22Rv1 (cell line): ENCODE measurements at regions not wholly inside any gene's neighbourhood (a gene's known extent, or its start where the extent isn't known, plus 50 kb on each side); places are given as distances from the start of the nearest gene placed in this dataset.

Experiments
- H3K27ac ChIP-seq: fragments of 450-650 bp; 2 replicates; pipeline ENCODE4 v1.5.1; 2017
- CTCF ChIP-seq: fragments of 450-650 bp; IDR thresholded peaks from 2 replicates; pipeline ENCODE4 v1.5.1; 2017; ENCODE audit warnings: mild to moderate bottlenecking
- ZFX ChIP-seq: fragments of 450-650 bp; IDR thresholded peaks from 2 replicates; pipeline ENCODE4 v1.6.1; 2017; ENCODE audit warnings: antibody characterized with exemption, borderline replicate concordance

DNA sequence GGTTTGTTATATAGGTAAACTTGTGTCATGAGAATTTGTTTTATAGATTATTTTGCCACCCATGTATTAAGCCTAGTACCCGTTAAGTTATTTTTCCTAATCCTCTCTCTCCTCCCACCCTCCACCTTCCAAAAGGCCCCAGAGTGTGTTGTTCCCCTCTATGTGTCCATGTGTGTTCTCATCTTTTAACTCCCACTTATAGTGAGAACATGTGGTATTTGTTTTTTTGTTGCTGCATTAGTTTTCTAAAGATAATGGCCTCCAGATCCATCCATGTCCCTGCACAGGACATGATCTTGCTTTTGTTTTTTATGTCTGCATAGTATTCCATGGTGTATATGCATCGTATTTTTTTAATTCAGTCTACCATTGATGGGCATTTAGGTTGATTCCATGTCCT, 1075.6 kb upstream of the CNTNAP5 start:
- TF ChIP-seq CTCF (no peak), ZFX (no peak)
- H3K27ac ChIP-seq = no peak overlapping the region

- H3K27ac ChIP-seq = no peak overlapping the region
- TF ChIP-seq CTCF (no peak), ZFX (no peak)
Observed at GRCh38 chr2:122955776-122956175, 1069.3 kb upstream of the CNTNAP5 start.

- TF ChIP-seq ZFX (no peak), CTCF (no peak)
- no peak overlapping the region for H3K27ac ChIP-seq
Observed at GRCh38 chr2:122960759-122961641, 1064.1 kb upstream of the CNTNAP5 start.

DNA sequence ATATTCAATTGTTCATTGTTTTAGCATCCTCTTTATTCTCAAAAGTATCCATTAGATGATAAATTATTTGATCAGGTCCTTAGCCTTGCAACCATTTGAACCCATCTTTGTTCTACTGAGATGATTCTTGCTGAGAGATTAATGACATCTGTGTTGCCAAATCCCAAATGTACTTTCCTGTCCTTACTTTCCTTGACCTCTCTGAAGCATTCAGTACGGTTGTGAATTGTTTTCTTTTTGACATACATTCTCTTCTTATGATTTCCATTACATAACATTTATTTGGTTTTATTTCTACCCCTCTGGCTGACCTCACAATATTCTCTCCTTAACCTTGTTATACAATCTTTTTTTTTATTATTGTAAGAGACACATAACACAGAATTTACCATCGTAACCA, 1058.6 kb upstream of the CNTNAP5 start:
- TF ChIP-seq ZFX = no peak
- TF ChIP-seq CTCF = no peak
- H3K27ac ChIP-seq = no peak overlapping the region

- TF ChIP-seq CTCF (no peak), ZFX (no peak)
- no peak overlapping the region for H3K27ac ChIP-seq
Observed at GRCh38 chr2:122977580-122977979, 1047.5 kb upstream of the CNTNAP5 start.

- no peak overlapping the region for H3K27ac ChIP-seq
- no peak for TF ChIP-seq ZFX
Observed at GRCh38 chr2:122980671-122981070, 1044.4 kb upstream of the CNTNAP5 start.

- no peak for TF ChIP-seq ZFX
- H3K27ac ChIP-seq = no peak overlapping the region
Observed at GRCh38 chr2:122982936-122983335, 1042.2 kb upstream of the CNTNAP5 start.

- TF ChIP-seq ZFX = no peak
- no peak for TF ChIP-seq CTCF
- no peak overlapping the region for H3K27ac ChIP-seq
Observed at GRCh38 chr2:122988395-122989221, 1036.5 kb upstream of the CNTNAP5 start.
